NB4 (cell line): ENCODE measurements at regions not wholly inside any gene's neighbourhood (a gene's known extent, or its start where the extent isn't known, plus 50 kb on each side); places are given as distances from the start of the nearest gene placed in this dataset.

Experiments
- CTCF ChIP-seq: IDR thresholded peaks from one replicate; pipeline ENCODE4 v1.5.1; 2012; ENCODE audit warnings: low read depth, low read length
- MYC ChIP-seq: IDR thresholded peaks from 2 replicates; pipeline ENCODE4 v1.6.1; 2011; ENCODE audit warnings: low read depth, low read length
- POLR2A ChIP-seq: IDR thresholded peaks from 2 replicates; pipeline ENCODE4 v1.6.1; 2011; ENCODE audit warnings: mild to moderate bottlenecking; ENCODE audit not compliant: insufficient read length; ENCODE audit errors: extremely low read depth
- TF ChIP-seq, protein P1 (sequence below): IDR thresholded peaks from 2 replicates; pipeline ENCODE4 v1.6.1; 2011; ENCODE audit warnings: low read depth, low read length

- TF ChIP-seq CTCF (no peak), POLR2A (no peak), MYC (no peak)
- TF ChIP-seq, protein P1, sequence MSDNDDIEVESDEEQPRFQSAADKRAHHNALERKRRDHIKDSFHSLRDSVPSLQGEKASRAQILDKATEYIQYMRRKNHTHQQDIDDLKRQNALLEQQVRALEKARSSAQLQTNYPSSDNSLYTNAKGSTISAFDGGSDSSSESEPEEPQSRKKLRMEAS, result no peak
Observed at GRCh38 chr6:77986380-77987034, 333.7 kb downstream of the MEI4 start.
